ENCODE measurements at regions not wholly inside any gene's neighbourhood (a gene's known extent, or its start where the extent isn't known, plus 50 kb on each side); places are given as distances from the start of the nearest gene placed in this dataset.

GRCh38 chr2:192983173-192983572, 788.4 kb upstream of the TMEFF2 start:
- TF ChIP-seq CTCF (IDR thresholded peaks at IDR 0.05) (no peak), MAX (IDR thresholded peaks at IDR 0.05) (no peak), CBX8 (IDR thresholded peaks at IDR 0.05) (no peak), POLR2A (IDR thresholded peaks at IDR 0.05; ENCODE audit: low read length) (no peak), CEBPB (IDR thresholded peaks at IDR 0.05) (no peak), FOSB (CRISPR knock-in tag; IDR thresholded peaks at IDR 0.05) (no peak), SMC3 (IDR thresholded peaks at IDR 0.05) (no peak), CHD2 (IDR thresholded peaks at IDR 0.05; ENCODE audit: low read length, partially characterized antibody) (no peak), RAD21 (conservative IDR thresholded peaks at IDR 0.05 in 1 of 2, IDR thresholded peaks at IDR 0.05 in 1 of 2) (no peak), USF2 (IDR thresholded peaks at IDR 0.05) (no peak), HEYL (CRISPR knock-in tag; IDR thresholded peaks at IDR 0.05) (no peak), ESRRA (IDR thresholded peaks at IDR 0.05; ENCODE audit: borderline replicate concordance, low read length) (no peak), EP300 (IDR thresholded peaks at IDR 0.05) (no peak), EHF (CRISPR knock-in tag; IDR thresholded peaks at IDR 0.05) (no peak)
